Lung (tissue), 11 donors: ENCODE measurements at regions not wholly inside any gene's neighbourhood (a gene's known extent, or its start where the extent isn't known, plus 50 kb on each side); places are given as distances from the start of the nearest gene placed in this dataset.

Experiments
- ATAC-seq: fragments of 200-7000 bp; cut with Tn5 transposase; one replicate; pipeline ENCODE4 v1.9.1; 2020; ENCODE audit warnings: moderate number of reproducible peaks; ENCODE audit not compliant: insufficient read depth, low FRiP score
- DNase-seq, 3 donors: peaks; one replicate each; pipeline ENCODE4 v3.0.0-alpha.2; 2013 to 2017
- H3K27ac ChIP-seq, 2 donors: one replicate each; pipeline ENCODE4 v1.5.1; 2013; ENCODE audit warnings: mild to moderate bottlenecking in 2 of 2, moderate library complexity in 2 of 2, control low read depth in 1 of 2, inconsistent platforms in 1 of 2, low read depth in 1 of 2, low read length in 1 of 2
- H3K27me3 ChIP-seq, 3 donors: one replicate each; pipeline ENCODE4 v1.5.1; 2013; ENCODE audit warnings: low read length in 2 of 3; ENCODE audit not compliant: control insufficient read depth in 3 of 3, insufficient read depth in 3 of 3
- H3K36me3 ChIP-seq, 4 donors: one replicate each; pipeline ENCODE4 v1.5.1; 2013; ENCODE audit warnings: low read length in 4 of 4, mild to moderate bottlenecking in 1 of 4, moderate library complexity in 1 of 4; ENCODE audit not compliant: control insufficient read depth in 4 of 4, insufficient read depth in 4 of 4
- H3K4me1 ChIP-seq, 5 donors: one replicate each; pipeline ENCODE4 v1.5.1; 2013; ENCODE audit warnings: low read length in 5 of 5, mild to moderate bottlenecking in 2 of 5, moderate library complexity in 1 of 5; ENCODE audit not compliant: control insufficient read depth in 5 of 5, insufficient read depth in 5 of 5
- H3K4me3 ChIP-seq: one replicate; pipeline ENCODE4 v1.5.1; 2013; ENCODE audit warnings: mild to moderate bottlenecking, control low read depth, moderate library complexity
- H3K9ac ChIP-seq, 2 donors: one replicate each; pipeline ENCODE4 v1.5.1; 2013; ENCODE audit warnings: low read length in 2 of 2, control low read depth in 1 of 2; ENCODE audit not compliant: insufficient read depth in 1 of 2
- H3K9me3 ChIP-seq, 4 donors: one replicate each; pipeline ENCODE4 v1.5.1; 2013; ENCODE audit warnings: low read length in 3 of 4, mild to moderate bottlenecking in 1 of 4, moderate library complexity in 1 of 4; ENCODE audit not compliant: control insufficient read depth in 4 of 4, insufficient read depth in 3 of 4
- CTCF ChIP-seq: IDR thresholded peaks from 2 replicates; pipeline ENCODE4 v1.5.1; 2012; ENCODE audit warnings: mild to moderate bottlenecking; ENCODE audit errors: control extremely low read depth, extremely low read depth
- WGBS, 2 donors: extraction: QIAGEN DNeasy Blood & Tissue Kit; methylation state at CpG; one replicate each; pipeline ENCODE4 v1.1.7; 2013; 5-methylcytosine and 5-hydroxymethylcytosine counted together
- donor health status: control.
- donor health status: control.
- donor health status: Bipolar disorder and iron deficiency.
- donor health status: healthy.
- donor health status: DM: yes; HTN: yes; CAD: no.

DNA sequence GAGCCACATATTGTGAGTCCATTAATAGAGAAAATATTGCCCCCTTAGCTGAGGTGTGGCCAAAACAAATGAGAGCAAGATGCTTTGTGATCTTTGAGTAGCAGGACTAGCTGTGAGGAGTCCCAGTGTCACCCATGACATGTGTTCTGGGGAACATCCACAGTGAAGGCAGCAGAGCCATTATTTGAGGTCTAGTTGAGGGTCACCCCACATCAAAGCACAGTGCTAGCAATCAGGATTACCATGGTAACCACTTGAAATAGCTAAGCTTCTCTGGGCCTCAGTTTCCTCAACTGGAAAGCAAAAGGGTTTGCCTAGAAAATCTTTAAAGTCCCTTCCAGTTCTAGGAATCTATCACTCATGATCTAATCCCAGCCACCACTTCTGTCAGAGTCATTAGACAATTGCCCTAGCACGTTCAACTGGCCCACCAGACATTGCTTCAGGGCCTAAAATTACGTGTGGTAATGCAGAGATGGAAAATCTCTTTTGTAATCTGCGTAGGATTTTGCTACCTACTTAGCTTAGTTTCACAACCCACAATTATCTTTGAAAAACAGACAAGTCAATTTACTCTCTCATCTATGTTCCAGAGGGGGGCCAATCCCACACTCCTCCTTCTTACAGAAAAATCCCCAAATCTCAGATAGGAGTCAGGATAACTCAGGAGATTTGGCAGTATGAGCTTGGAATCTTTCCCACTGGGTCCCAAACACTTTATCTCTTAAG, 251.2 kb upstream of the EGLN3 start:
- H3K4me3 ChIP-seq = no peak overlapping the region
- DNase-seq (peak in 1 of 3 donors; percentile 17), ATAC-seq (no peak)
- H3K4me1 ChIP-seq = peaks cover 0 to 2% (median 0%) of the 10 kb centered on the region in 5 donors
- no peak overlapping the region for H3K27ac ChIP-seq
- no peak overlapping the region for H3K9ac ChIP-seq
- peaks cover 0 to 15% (median 0%) of the 10 kb centered on the region in 3 donors for H3K27me3 ChIP-seq
- 61 to 77% methylated on average over 3 of the region's 3 CpGs for WGBS, 2 donors
- no peak for TF ChIP-seq CTCF
- no peaks in the 10 kb centered on the region for H3K36me3 ChIP-seq
- peaks cover 0 to 1% (median 0%) of the 10 kb centered on the region in 4 donors for H3K9me3 ChIP-seq

- Histone ChIP-seq H3K9me3 (peaks cover 0 to 1% (median 0%) of the 10 kb centered on the region in 4 donors), H3K36me3 (no peaks in the 10 kb centered on the region), H3K27me3 (peaks cover 0 to 10% (median 0%) of the 10 kb centered on the region in 3 donors), H3K4me1 (peaks cover 0 to 2% (median 0%) of the 10 kb centered on the region in 5 donors), H3K9ac (no peak overlapping the region), H3K27ac (no peak overlapping the region), H3K4me3 (no peak overlapping the region)
- ATAC-seq (no peak), DNase-seq (no peak)
- TF ChIP-seq CTCF = no peak
- WGBS, 2 donors = 71 to 73% methylated on average over 4 of the region's 4 CpGs
Measured at GRCh38 chr14:34199585-34199984, 248.7 kb upstream of the EGLN3 start.

- H3K27ac ChIP-seq = no peak overlapping the region
- TF ChIP-seq CTCF = no peak
- H3K4me1 ChIP-seq = peaks cover 0 to 2% (median 0%) of the 10 kb centered on the region in 5 donors
- no peak overlapping the region for H3K4me3 ChIP-seq
- peaks cover 0 to 10% (median 0%) of the 10 kb centered on the region in 3 donors for H3K27me3 ChIP-seq
- ATAC-seq (no peak), DNase-seq (no peak)
- 86 to 88% methylated on average over 4 of the region's 4 CpGs for WGBS, 2 donors
- H3K36me3 ChIP-seq = no peaks in the 10 kb centered on the region
- H3K9ac ChIP-seq = no peak overlapping the region
- peaks cover 0 to 1% (median 0%) of the 10 kb centered on the region in 4 donors for H3K9me3 ChIP-seq
Measured at GRCh38 chr14:34198096-34198495, 247.2 kb upstream of the EGLN3 start.

DNA sequence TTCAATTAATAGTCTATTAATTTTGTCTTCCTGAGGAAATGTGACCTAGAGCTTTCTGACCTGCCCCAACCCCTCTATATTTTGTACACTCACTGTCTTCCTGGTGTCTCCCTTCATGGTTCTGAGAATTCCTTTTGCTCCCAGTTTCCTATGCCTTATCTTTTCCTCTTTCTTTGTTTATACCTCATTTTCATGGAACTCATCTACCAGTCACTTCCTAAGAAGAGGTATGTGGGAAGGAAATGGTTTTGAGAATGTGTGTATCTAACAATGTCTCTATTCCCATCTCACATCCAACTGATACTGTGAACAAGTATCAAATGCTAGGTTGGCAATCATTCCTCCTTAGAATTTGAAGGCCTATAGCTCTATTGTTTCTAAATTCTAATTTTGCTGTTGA, 245.1 kb upstream of the EGLN3 start:
- H3K27ac ChIP-seq = no peak overlapping the region
- H3K4me1 ChIP-seq = peaks cover 0 to 2% (median 0%) of the 10 kb centered on the region in 5 donors
- H3K9me3 ChIP-seq = peaks cover 0 to 3% (median 0%) of the 10 kb centered on the region in 4 donors
- no peaks in the 10 kb centered on the region for H3K36me3 ChIP-seq
- DNase-seq (no peak), ATAC-seq (no peak)
- no peak overlapping the region for H3K4me3 ChIP-seq
- H3K27me3 ChIP-seq = peaks cover 0 to 10% (median 0%) of the 10 kb centered on the region in 3 donors
- no peak for TF ChIP-seq CTCF
- no peak overlapping the region for H3K9ac ChIP-seq
